GM12878 (cell line): ENCODE measurements at regions not wholly inside any gene's neighbourhood (a gene's known extent, or its start where the extent isn't known, plus 50 kb on each side); places are given as distances from the start of the nearest gene placed in this dataset.
"Not testable (repeated sequence)": the region's sequence is repeated elsewhere in the genome, so short reads cannot be mapped to it uniquely, and the experiment has no call there.

Experiments
- ATAC-seq: fragments of 200-7000 bp; cut with Tn5 transposase; 3 replicates; pipeline ENCODE4 v1.9.1; 2020; ENCODE audit warnings: mild to moderate bottlenecking, moderate library complexity
- BruUV-seq: library from RNA; stranded (reverse); fragments of 400-500 nt; replicated peaks from 2 replicates; lab custom pipeline; 2021; lab: Mats Ljungman, UMichigan
- CTCF ChIA-PET: fragments of 300-600 bp; sonication (Branson Sonifier 250); formaldehyde crosslinking; extraction: SDS; loops from one replicate; lab custom pipeline; 2021; ENCODE audit warnings: inconsistent platforms; lab: Yijun Ruan, JAX
- POLR2A ChIA-PET: fragments of 350-600 bp; formaldehyde crosslinking; extraction: SDS; loops from one replicate; lab custom pipeline; 2021; ENCODE audit warnings: inconsistent platforms; lab: Charles Lee
- RAD21 ChIA-PET: fragments of 300-600 bp; sonication (Branson Sonifier 250); formaldehyde crosslinking; loops from one replicate; lab custom pipeline; 2023; ENCODE audit warnings: antibody characterized with exemption; ENCODE audit not compliant: unreplicated experiment; lab: Charles Lee
- SMC1A ChIA-PET: fragments of 300-600 bp; sonication (Branson Sonifier 250); formaldehyde crosslinking; loops from one replicate; lab custom pipeline; 2023; ENCODE audit not compliant: unreplicated experiment, uncharacterized antibody; lab: Charles Lee
- DNase-seq: peaks from one replicate; pipeline ENCODE4 v3.0.0-alpha.2; 2011; ENCODE audit warnings: low read depth, low spot score
- FAIRE-seq: peaks from 3 replicates; lab custom pipeline; 2011; peaks lifted over from hg19 to GRCh38; lab: Jason Lieb, UNC
- H2AFZ ChIP-seq: 2 replicates; pipeline ENCODE4 v1.6.0; 2011; ENCODE audit warnings: low read depth, low read length, control low read depth; ENCODE audit not compliant: control insufficient read depth
- H3K27ac ChIP-seq: 2 replicates; pipeline ENCODE4 v1.5.1; 2011; ENCODE audit warnings: control low read depth; ENCODE audit not compliant: control insufficient read depth, insufficient read depth
- H3K27me3 ChIP-seq, 2 experiments: replicated peaks in 1 of 2; 2 replicates each; pipeline versions ENCODE4 v1.6.0 to v1.6.1; 2011; ENCODE audit warnings: low read length in 1 of 2; ENCODE audit not compliant: control insufficient read depth in 2 of 2, insufficient read depth in 2 of 2
- H3K36me3 ChIP-seq, 2 experiments: 2 replicates each; pipeline ENCODE4 v1.5.1; 2011; ENCODE audit warnings: low read length in 1 of 2; ENCODE audit not compliant: control insufficient read depth in 2 of 2, insufficient read depth in 2 of 2
- H3K4me1 ChIP-seq: 2 replicates; pipeline ENCODE4 v1.6.1; 2011; ENCODE audit warnings: mild to moderate bottlenecking, low read length, moderate library complexity, mixed read lengths; ENCODE audit not compliant: control insufficient read depth, insufficient read depth
- H3K4me2 ChIP-seq: 2 replicates; pipeline ENCODE4 v1.6.0; 2011; ENCODE audit warnings: control low read depth; ENCODE audit not compliant: control insufficient read depth, insufficient read depth
- H3K4me3 ChIP-seq: fragments of 200-600 bp; sonication (generic); 2 replicates; pipeline ENCODE4 v1.5.1; 2016
- H3K79me2 ChIP-seq: 2 replicates; pipeline ENCODE4 v1.6.0; 2011; ENCODE audit warnings: low read length; ENCODE audit not compliant: control insufficient read depth, insufficient read depth
- H3K9ac ChIP-seq: 2 replicates; pipeline ENCODE4 v1.8.0; 2011; ENCODE audit warnings: low read length, control low read depth, mixed read lengths; ENCODE audit not compliant: control insufficient read depth, insufficient read depth
- H3K9me3 ChIP-seq: replicated peaks from 3 replicates; pipeline ENCODE4 v1.5.1; 2011; ENCODE audit warnings: mild to moderate bottlenecking, low read length; ENCODE audit not compliant: control insufficient read depth, insufficient read depth
- H4K20me1 ChIP-seq: 2 replicates; pipeline ENCODE4 v1.6.0; 2011; ENCODE audit not compliant: control insufficient read depth, insufficient read depth
- BCL11A ChIP-seq: IDR thresholded peaks from 2 replicates; pipeline ENCODE4 v1.6.1; 2011; ENCODE audit warnings: low read depth, low read length
- BRCA1 ChIP-seq: IDR thresholded peaks from 2 replicates; pipeline ENCODE4 v1.6.1; 2011; ENCODE audit warnings: low read depth, low read length, improper control_type of control experiment
- FOXK2 ChIP-seq: fragments of 450-650 bp; IDR thresholded peaks from 2 replicates; pipeline ENCODE4 v1.6.1; 2017; ENCODE audit warnings: mild to moderate bottlenecking, moderate library complexity
- KDM1A ChIP-seq: fragments of 200-600 bp; sonication (generic); IDR thresholded peaks from 2 replicates; pipeline ENCODE4 v1.6.1; 2016; ENCODE audit warnings: borderline replicate concordance
- MTA2 ChIP-seq: fragments of 450-650 bp; IDR thresholded peaks from 2 replicates; pipeline ENCODE4 v1.6.1; 2016; ENCODE audit warnings: low read depth, mild to moderate bottlenecking, moderate library complexity
- NR2C2 ChIP-seq: IDR thresholded peaks from 2 replicates; pipeline ENCODE4 v1.6.1; 2011; ENCODE audit warnings: borderline replicate concordance, low read depth; ENCODE audit not compliant: control insufficient read depth, insufficient read length
- SIN3A ChIP-seq: IDR thresholded peaks from 2 replicates; pipeline ENCODE4 v1.6.1; 2012; ENCODE audit warnings: low read depth, low read length, improper control_type of control experiment
- YY1 ChIP-seq: IDR thresholded peaks from 2 replicates; pipeline ENCODE4 v1.6.1; 2011; ENCODE audit warnings: low read depth, mild to moderate bottlenecking, low read length
- ZNF622 ChIP-seq: fragments of 450-650 bp; IDR thresholded peaks from 2 replicates; pipeline ENCODE4 v1.6.1; 2017; ENCODE audit warnings: mild to moderate bottlenecking, inconsistent platforms
- WGBS: methylation state at CpG from one replicate; pipeline ENCODE4 v1.1.6; 2016; ENCODE audit warnings: low lambda C conversion rate; ENCODE audit not compliant: insufficient replicate concordance, insufficient coverage; ENCODE audit errors: missing lambda C conversion rate; 5-methylcytosine and 5-hydroxymethylcytosine counted together
- in situ Hi-C: fragments of 300-500 bp; cut with MboI; formaldehyde crosslinking; loops from 9 replicates; pipeline ENCODE4 v1.14.3; 2018; ENCODE audit warnings: mixed read lengths
- intact Hi-C: fragments of 100-400 bp; cut with micrococcal nuclease; formaldehyde crosslinking; loops from one replicate; pipeline ENCODE4 v1.14.2; 2022; ENCODE audit not compliant: unreplicated experiment
- TF ChIP-seq, protein P1 (sequence below), 3 experiments: IDR thresholded peaks in 2 of 3; conservative IDR thresholded peaks in 1 of 3; 2 replicates each; pipeline ENCODE4 v1.5.1; 2011; ENCODE audit warnings: low read depth in 3 of 3, low read length in 3 of 3, mild to moderate bottlenecking in 3 of 3, control low read depth in 2 of 3, moderate library complexity in 2 of 3, inconsistent platforms in 1 of 3, mixed read lengths in 1 of 3; ENCODE audit not compliant: control insufficient read depth in 2 of 3, insufficient read depth in 1 of 3; ENCODE audit errors: extremely low read depth in 1 of 3
- TF ChIP-seq, protein P2 (sequence below): fragments of 450-650 bp; IDR thresholded peaks from 2 replicates; pipeline ENCODE4 v1.6.1; 2016; ENCODE audit warnings: mild to moderate bottlenecking
- TF ChIP-seq, protein P3 (sequence below): fragments of 450-650 bp; IDR thresholded peaks from 2 replicates; pipeline ENCODE4 v1.6.1; 2018; ENCODE audit warnings: borderline replicate concordance, mild to moderate bottlenecking; ENCODE audit not compliant: partially characterized antibody

DNA sequence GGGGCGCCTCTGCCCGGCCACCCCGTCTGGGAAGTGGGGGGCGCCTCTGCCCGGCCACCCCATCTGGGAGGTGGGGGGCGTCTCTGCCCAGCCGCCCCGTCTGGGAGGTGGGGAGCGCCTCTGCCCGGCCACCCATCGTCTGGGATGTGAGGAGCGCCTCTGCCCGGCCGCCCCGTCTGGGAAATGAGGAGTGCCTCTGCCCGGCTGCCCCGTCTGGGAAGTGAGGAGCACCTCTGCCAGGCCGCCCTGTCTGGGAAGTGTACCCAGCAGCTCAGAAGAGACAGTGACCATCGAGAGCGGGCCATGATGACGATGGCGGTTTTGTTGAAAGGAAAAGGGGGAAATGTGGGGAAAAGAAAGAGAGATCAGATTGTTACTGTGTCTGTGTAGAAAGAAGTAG is 249.2 kb upstream of the USP15 start:
- 72% methylated on average over 17 of the region's 22 CpGs for WGBS
- DNase-seq = not testable (repeated sequence)

DNA sequence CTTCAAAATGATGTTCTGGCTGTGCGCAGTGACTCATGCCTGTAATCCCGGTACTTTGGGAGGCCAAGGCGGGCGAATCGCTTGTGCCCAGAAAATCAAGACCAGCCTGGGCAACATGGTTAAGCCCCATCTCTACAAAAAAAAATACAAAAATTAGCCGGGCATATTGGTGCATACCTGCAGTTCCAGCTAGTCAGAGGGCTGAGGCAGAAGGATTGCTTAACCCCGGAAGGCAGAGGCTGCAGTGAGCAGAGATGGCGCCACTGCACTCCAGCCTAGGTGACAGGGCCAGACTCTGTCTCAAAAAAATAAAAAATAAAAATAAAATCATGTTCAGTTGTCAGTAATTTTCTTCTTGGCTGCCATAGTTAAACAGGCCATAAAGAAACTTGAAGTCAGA is 245.9 kb upstream of the USP15 start:
- 38% methylated on average over 8 of the region's 8 CpGs for WGBS
- in situ Hi-C loops (no loop called here), intact Hi-C loops (no loop called here)
- Histone ChIP-seq H2AFZ (no peak overlapping the region), H3K4me2 (no peak overlapping the region), H3K27ac (no peak overlapping the region), H3K9ac (no peak overlapping the region), H3K36me3 (no peaks in the 10 kb centered on the region), H3K9me3 (no peaks in the 10 kb centered on the region), H3K4me3 (no peak overlapping the region), H3K27me3 (no peaks in the 10 kb centered on the region), H4K20me1 (no peaks in the 10 kb centered on the region), H3K79me2 (no peaks in the 10 kb centered on the region), H3K4me1 (no peaks in the 10 kb centered on the region)
- ChIA-PET CTCF (no interaction called here), SMC1A (no interaction called here), RAD21 (no interaction called here), POLR2A (no interaction called here)
- ATAC-seq (no peak), FAIRE-seq (no peak), DNase-seq (no peak)
- BruUV-seq = no TSS peak
- TF ChIP-seq YY1 (no peak), BRCA1 (no peak), ZNF622 (no peak), SIN3A (no peak), BCL11A (no peak), KDM1A (no peak), MTA2 (no peak), NR2C2 (no peak), FOXK2 (no peak)
- TF ChIP-seq, protein P1, sequence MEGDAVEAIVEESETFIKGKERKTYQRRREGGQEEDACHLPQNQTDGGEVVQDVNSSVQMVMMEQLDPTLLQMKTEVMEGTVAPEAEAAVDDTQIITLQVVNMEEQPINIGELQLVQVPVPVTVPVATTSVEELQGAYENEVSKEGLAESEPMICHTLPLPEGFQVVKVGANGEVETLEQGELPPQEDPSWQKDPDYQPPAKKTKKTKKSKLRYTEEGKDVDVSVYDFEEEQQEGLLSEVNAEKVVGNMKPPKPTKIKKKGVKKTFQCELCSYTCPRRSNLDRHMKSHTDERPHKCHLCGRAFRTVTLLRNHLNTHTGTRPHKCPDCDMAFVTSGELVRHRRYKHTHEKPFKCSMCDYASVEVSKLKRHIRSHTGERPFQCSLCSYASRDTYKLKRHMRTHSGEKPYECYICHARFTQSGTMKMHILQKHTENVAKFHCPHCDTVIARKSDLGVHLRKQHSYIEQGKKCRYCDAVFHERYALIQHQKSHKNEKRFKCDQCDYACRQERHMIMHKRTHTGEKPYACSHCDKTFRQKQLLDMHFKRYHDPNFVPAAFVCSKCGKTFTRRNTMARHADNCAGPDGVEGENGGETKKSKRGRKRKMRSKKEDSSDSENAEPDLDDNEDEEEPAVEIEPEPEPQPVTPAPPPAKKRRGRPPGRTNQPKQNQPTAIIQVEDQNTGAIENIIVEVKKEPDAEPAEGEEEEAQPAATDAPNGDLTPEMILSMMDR (IDR thresholded peaks at IDR 0.05 in 2 of 3, conservative IDR thresholded peaks at IDR 0.05 in 1 of 3; ENCODE audit: control insufficient read depth in 2 of 3, extremely low read depth in 1 of 3, insufficient read depth in 1 of 3, low read depth in 3 of 3, low read length in 3 of 3) = no peak
- TF ChIP-seq, protein P2, sequence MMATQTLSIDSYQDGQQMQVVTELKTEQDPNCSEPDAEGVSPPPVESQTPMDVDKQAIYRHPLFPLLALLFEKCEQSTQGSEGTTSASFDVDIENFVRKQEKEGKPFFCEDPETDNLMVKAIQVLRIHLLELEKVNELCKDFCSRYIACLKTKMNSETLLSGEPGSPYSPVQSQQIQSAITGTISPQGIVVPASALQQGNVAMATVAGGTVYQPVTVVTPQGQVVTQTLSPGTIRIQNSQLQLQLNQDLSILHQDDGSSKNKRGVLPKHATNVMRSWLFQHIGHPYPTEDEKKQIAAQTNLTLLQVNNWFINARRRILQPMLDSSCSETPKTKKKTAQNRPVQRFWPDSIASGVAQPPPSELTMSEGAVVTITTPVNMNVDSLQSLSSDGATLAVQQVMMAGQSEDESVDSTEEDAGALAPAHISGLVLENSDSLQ = no peak
- TF ChIP-seq, protein P3, sequence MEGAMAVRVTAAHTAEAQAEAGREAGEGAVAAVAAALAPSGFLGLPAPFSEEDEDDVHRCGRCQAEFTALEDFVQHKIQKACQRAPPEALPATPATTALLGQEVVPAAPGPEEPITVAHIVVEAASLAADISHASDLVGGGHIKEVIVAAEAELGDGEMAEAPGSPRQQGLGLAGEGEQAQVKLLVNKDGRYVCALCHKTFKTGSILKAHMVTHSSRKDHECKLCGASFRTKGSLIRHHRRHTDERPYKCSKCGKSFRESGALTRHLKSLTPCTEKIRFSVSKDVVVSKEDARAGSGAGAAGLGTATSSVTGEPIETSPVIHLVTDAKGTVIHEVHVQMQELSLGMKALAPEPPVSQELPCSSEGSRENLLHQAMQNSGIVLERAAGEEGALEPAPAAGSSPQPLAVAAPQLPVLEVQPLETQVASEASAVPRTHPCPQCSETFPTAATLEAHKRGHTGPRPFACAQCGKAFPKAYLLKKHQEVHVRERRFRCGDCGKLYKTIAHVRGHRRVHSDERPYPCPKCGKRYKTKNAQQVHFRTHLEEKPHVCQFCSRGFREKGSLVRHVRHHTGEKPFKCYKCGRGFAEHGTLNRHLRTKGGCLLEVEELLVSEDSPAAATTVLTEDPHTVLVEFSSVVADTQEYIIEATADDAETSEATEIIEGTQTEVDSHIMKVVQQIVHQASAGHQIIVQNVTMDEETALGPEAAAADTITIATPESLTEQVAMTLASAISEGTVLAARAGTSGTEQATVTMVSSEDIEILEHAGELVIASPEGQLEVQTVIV = no peak

More for the DNA sequence above, 249.2 kb upstream of the USP15 start:
- CTCF ChIA-PET, intact Hi-C loops, H3K4me1 ChIP-seq, in situ Hi-C loops, SMC1A ChIA-PET, BruUV-seq, ATAC-seq, H3K9ac ChIP-seq, H3K27ac ChIP-seq, H3K27me3 ChIP-seq, H3K4me2 ChIP-seq, RAD21 ChIA-PET, H3K9me3 ChIP-seq, H3K36me3 ChIP-seq, FAIRE-seq, H3K4me3 ChIP-seq, POLR2A ChIA-PET, H2AFZ ChIP-seq, H4K20me1 ChIP-seq, H3K79me2 ChIP-seq: not testable (repeated sequence)
